ENCODE measurements at regions not wholly inside any gene's neighbourhood (a gene's known extent, or its start where the extent isn't known, plus 50 kb on each side); places are given as distances from the start of the nearest gene placed in this dataset.

DNA sequence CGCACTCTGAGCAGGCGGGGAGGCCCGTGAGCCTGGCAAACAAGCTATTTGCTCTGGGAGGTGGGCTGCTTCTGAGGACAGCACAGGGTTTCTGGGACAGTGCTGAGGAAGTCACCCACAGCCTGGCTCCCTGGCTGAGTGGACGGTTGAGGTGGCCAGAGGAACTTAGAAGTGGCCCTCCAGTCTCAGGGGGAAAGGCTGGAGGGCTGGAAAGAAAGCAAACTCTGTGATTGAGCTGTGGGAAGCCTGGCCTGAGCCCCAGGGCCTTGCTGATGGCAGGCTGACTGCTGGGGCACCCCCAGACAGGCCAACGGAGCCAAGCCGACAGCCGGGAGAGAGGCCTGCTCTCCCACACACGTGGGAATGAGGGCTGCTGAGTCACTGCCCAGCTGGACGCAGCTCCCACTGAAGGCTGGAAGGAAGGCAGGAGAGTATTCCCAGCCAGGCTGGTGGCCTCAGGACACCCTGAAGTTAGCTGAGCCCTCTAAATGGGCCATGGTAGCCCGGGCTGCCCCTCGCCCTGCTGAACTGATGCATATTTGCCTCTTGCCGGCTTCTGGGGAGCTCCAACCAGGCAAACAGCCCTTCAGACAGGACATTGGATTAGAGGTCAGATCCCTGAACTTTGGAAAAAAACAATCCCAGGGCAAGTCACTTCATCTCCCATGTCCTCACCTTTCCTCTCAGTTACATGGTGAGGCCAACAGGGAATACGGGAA is 98.0 kb upstream of the TLE3 start (continued):
- TF ChIP-seq, protein P1, sequence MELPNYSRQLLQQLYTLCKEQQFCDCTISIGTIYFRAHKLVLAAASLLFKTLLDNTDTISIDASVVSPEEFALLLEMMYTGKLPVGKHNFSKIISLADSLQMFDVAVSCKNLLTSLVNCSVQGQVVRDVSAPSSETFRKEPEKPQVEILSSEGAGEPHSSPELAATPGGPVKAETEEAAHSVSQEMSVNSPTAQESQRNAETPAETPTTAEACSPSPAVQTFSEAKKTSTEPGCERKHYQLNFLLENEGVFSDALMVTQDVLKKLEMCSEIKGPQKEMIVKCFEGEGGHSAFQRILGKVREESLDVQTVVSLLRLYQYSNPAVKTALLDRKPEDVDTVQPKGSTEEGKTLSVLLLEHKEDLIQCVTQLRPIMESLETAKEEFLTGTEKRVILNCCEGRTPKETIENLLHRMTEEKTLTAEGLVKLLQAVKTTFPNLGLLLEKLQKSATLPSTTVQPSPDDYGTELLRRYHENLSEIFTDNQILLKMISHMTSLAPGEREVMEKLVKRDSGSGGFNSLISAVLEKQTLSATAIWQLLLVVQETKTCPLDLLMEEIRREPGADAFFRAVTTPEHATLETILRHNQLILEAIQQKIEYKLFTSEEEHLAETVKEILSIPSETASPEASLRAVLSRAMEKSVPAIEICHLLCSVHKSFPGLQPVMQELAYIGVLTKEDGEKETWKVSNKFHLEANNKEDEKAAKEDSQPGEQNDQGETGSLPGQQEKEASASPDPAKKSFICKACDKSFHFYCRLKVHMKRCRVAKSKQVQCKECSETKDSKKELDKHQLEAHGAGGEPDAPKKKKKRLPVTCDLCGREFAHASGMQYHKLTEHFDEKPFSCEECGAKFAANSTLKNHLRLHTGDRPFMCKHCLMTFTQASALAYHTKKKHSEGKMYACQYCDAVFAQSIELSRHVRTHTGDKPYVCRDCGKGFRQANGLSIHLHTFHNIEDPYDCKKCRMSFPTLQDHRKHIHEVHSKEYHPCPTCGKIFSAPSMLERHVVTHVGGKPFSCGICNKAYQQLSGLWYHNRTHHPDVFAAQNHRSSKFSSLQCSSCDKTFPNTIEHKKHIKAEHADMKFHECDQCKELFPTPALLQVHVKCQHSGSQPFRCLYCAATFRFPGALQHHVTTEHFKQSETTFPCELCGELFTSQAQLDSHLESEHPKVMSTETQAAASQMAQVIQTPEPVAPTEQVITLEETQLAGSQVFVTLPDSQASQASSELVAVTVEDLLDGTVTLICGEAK (IDR thresholded peaks at IDR 0.05; ENCODE audit: borderline replicate concordance) = no peak
- TF ChIP-seq BCL11A (IDR thresholded peaks at IDR 0.05; ENCODE audit: low read depth, low read length) (no peak), NR2F1 (conservative IDR thresholded peaks at IDR 0.05) (no peak), ZZZ3 (IDR thresholded peaks at IDR 0.05; ENCODE audit: control insufficient read depth, insufficient read length, low read depth) (no peak)

DNA sequence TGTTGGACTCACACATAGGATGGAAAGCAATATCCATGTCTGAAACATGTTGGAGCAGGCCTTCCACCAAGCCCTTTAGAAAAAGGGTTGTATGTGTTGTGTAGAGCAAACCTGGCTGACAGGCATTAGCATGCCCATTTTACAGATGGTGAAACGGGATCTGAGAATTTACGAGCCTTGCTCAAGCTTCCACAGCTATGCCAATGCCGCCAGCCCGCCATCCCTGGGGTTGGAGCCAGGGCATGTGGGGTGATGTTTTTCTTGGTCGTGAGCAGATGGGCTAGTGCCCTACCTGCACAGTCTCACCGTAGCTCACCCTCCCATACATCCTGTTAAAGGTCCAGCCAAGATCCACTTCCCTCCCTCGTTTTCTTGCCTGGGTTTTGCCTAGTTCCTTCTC is 97.5 kb upstream of the TLE3 start:
- no peak overlapping the region for H2AFZ ChIP-seq (ENCODE audit: control insufficient read depth, low read depth, low read length)
- H3K9me3 ChIP-seq (replicated peaks; ENCODE audit: control insufficient read depth, insufficient read depth, low read length) = no peaks in the 10 kb centered on the region
- no peaks in the 10 kb centered on the region for H3K36me3 ChIP-seq (ENCODE audit: control insufficient read depth in 2 of 2, insufficient read depth in 2 of 2, low read length in 1 of 2)
- intact Hi-C loops (cut with micrococcal nuclease; ENCODE audit: unreplicated experiment) = loop anchor here (5.0 kb wide), 2 partner anchors 98 to 267 kb away; partner anchors contain the start of gene TLE3
- H3K27ac ChIP-seq (ENCODE audit: control insufficient read depth, insufficient read depth) = no peak overlapping the region
- BruUV-seq (replicated peaks) = no TSS peak
- no peaks in the 10 kb centered on the region for H3K79me2 ChIP-seq (ENCODE audit: control insufficient read depth, insufficient read depth, low read length)
- ATAC-seq (no peak), DNase-seq (ENCODE audit: low read depth, low spot score) (no peak), FAIRE-seq (no peak)
- CTCF ChIA-PET = no interaction called here
- RAD21 ChIA-PET (ENCODE audit: unreplicated experiment) = interaction anchor here (1.2 kb wide), 1 partner anchor 46 kb away, joined by 3 read pairs; no protein-coding TSS in a partner anchor
- POLR2A ChIA-PET = no interaction called here
- SMC1A ChIA-PET (ENCODE audit: uncharacterized antibody, unreplicated experiment) = no interaction called here
- in situ Hi-C loops (cut with MboI) = no loop called here
- no peak overlapping the region for H3K4me3 ChIP-seq
- WGBS (ENCODE audit: insufficient coverage, insufficient replicate concordance, low lambda C conversion rate, missing lambda C conversion rate) = 53% methylated on average over 7 of the region's 7 CpGs
- TF ChIP-seq KDM1A (IDR thresholded peaks at IDR 0.05; ENCODE audit: borderline replicate concordance) = no peak
- TF ChIP-seq FOS (IDR thresholded peaks at IDR 0.05; ENCODE audit: borderline replicate concordance, extremely low read depth, insufficient read length) = no peak
- TF ChIP-seq RAD21 (IDR thresholded peaks at IDR 0.05; ENCODE audit: insufficient read depth, low read depth, low read length) = no peak
- TF ChIP-seq TAF1 (IDR thresholded peaks at IDR 0.05; ENCODE audit: borderline replicate concordance, low read depth, low read length) = no peak
- no peak for TF ChIP-seq ZNF622 (IDR thresholded peaks at IDR 0.05)
- TF ChIP-seq CHD4 (IDR thresholded peaks at IDR 0.05) = no peak
- TF ChIP-seq, protein P2, sequence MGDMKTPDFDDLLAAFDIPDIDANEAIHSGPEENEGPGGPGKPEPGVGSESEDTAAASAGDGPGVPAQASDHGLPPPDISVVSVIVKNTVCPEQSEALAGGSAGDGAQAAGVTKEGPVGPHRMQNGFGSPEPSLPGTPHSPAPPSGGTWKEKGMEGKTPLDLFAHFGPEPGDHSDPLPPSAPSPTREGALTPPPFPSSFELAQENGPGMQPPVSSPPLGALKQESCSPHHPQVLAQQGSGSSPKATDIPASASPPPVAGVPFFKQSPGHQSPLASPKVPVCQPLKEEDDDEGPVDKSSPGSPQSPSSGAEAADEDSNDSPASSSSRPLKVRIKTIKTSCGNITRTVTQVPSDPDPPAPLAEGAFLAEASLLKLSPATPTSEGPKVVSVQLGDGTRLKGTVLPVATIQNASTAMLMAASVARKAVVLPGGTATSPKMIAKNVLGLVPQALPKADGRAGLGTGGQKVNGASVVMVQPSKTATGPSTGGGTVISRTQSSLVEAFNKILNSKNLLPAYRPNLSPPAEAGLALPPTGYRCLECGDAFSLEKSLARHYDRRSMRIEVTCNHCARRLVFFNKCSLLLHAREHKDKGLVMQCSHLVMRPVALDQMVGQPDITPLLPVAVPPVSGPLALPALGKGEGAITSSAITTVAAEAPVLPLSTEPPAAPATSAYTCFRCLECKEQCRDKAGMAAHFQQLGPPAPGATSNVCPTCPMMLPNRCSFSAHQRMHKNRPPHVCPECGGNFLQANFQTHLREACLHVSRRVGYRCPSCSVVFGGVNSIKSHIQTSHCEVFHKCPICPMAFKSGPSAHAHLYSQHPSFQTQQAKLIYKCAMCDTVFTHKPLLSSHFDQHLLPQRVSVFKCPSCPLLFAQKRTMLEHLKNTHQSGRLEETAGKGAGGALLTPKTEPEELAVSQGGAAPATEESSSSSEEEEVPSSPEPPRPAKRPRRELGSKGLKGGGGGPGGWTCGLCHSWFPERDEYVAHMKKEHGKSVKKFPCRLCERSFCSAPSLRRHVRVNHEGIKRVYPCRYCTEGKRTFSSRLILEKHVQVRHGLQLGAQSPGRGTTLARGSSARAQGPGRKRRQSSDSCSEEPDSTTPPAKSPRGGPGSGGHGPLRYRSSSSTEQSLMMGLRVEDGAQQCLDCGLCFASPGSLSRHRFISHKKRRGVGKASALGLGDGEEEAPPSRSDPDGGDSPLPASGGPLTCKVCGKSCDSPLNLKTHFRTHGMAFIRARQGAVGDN (IDR thresholded peaks at IDR 0.05) = no peak
- no peaks in the 10 kb centered on the region for H4K20me1 ChIP-seq (ENCODE audit: control insufficient read depth, insufficient read depth)
- peaks cover 25% of the 10 kb centered on the region for H3K4me1 ChIP-seq (ENCODE audit: control insufficient read depth, insufficient read depth, low read length)
- no peak overlapping the region for H3K9ac ChIP-seq (ENCODE audit: control insufficient read depth, insufficient read depth, low read length)
- no peaks in the 10 kb centered on the region for H3K27me3 ChIP-seq (replicated peaks in 1 of 2; ENCODE audit: control insufficient read depth in 2 of 2, insufficient read depth in 2 of 2, low read length in 1 of 2)
- H3K4me2 ChIP-seq (ENCODE audit: control insufficient read depth, insufficient read depth) = no peak overlapping the region
